Activated naive CD8-positive, alpha-beta T cell treated with anti-CD3 and anti-CD28 coated beads, Interleukin-2, amount 10 ng/mL, durations not matched to agents 7 days and 5 days (primary cell): ENCODE measurements at regions not wholly inside any gene's neighbourhood (a gene's known extent, or its start where the extent isn't known, plus 50 kb on each side); places are given as distances from the start of the nearest gene placed in this dataset.

ENCODE experiments used
- ATAC-seq: fragments of 150-1000 bp; cut with Tn5 transposase; one replicate; pipeline ENCODE4 v1.10.0; 2021; ENCODE audit warnings: low read depth, moderate library complexity
- POLR2A ChIA-PET: fragments of 350-600 bp; sonication (Branson Sonifier 250); formaldehyde crosslinking; loops from one replicate; lab custom pipeline; 2021; ENCODE audit warnings: antibody characterized with exemption; lab: Charles Lee
- DNase-seq: peaks from one replicate; pipeline ENCODE4 v3.0.0; 2021
- H3K27ac Mint-ChIP-seq: one replicate; pipeline ENCODE4 v1.8.0; 2022; ENCODE audit warnings: mild to moderate bottlenecking, mixed read lengths
- H3K27me3 Mint-ChIP-seq: one replicate; pipeline ENCODE4 v1.8.0; 2022; ENCODE audit warnings: mild to moderate bottlenecking, moderate library complexity, mixed read lengths
- H3K36me3 Mint-ChIP-seq: one replicate; pipeline ENCODE4 v1.8.0; 2021; ENCODE audit warnings: mild to moderate bottlenecking, mixed read lengths
- H3K4me1 Mint-ChIP-seq: one replicate; pipeline ENCODE4 v1.8.0; 2021; ENCODE audit warnings: mixed read lengths
- H3K4me3 Mint-ChIP-seq: one replicate; pipeline ENCODE4 v1.8.0; 2022; ENCODE audit warnings: mild to moderate bottlenecking, moderate library complexity, mixed read lengths
- H3K9me3 Mint-ChIP-seq: one replicate; pipeline ENCODE4 v1.8.0; 2021; ENCODE audit warnings: mixed read lengths

DNA sequence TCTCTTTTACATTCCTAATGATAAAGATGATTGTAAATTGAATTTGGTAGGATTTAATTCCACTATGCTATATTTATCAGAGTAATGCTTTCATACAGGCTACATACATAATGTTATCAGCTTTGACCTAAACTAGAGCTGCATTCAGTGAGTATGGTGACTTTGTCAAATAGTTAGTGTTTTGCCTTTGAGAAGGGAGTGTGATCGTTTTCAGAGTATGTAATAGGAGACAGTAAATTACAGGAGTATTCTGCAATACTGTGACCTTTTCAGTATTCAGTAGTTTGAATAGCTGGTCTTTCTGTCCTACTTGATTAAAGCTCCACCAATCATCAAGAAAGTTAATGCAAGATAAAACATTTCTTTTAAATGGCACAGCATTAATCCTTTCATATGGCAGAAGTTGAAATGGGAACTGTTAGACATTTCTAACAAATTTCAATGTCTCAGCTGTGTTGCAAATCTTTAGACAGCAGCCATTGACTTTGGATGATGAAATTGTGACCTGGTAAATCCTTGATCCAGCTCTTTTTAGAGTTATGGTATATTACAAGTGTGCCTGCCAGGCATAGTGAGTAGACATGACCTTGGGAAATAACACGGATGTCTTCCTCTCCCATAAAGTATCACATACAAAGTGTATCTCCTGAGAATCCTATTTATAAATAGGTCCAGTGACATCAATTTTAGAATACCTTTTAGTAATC is 455.3 kb downstream of the KCTD8 start:
- H3K4me1 Mint-ChIP-seq: no peaks in the 10 kb centered on the region
- no peak for ATAC-seq
- H3K36me3 Mint-ChIP-seq: no peaks in the 10 kb centered on the region
- H3K27ac Mint-ChIP-seq: no peak overlapping the region
- no peak for DNase-seq
- no peak overlapping the region for H3K4me3 Mint-ChIP-seq
- POLR2A ChIA-PET: no interaction called here
- peaks cover 2% of the 10 kb centered on the region for H3K9me3 Mint-ChIP-seq
- no peaks in the 10 kb centered on the region for H3K27me3 Mint-ChIP-seq

GRCh38 chr4:43999669-44000068 is 448.9 kb downstream of the KCTD8 start:
- Mint-ChIP-seq H3K27ac (no peak overlapping the region), H3K9me3 (no peaks in the 10 kb centered on the region), H3K36me3 (no peaks in the 10 kb centered on the region), H3K27me3 (no peaks in the 10 kb centered on the region), H3K4me3 (no peak overlapping the region), H3K4me1 (no peaks in the 10 kb centered on the region)
- DNase-seq (no peak), ATAC-seq (no peak)
- POLR2A ChIA-PET: no interaction called here

GRCh38 chr4:44002368-44002767 is 446.2 kb downstream of the KCTD8 start:
- Mint-ChIP-seq H3K27ac (no peak overlapping the region), H3K36me3 (no peaks in the 10 kb centered on the region), H3K4me3 (no peak overlapping the region), H3K9me3 (no peaks in the 10 kb centered on the region), H3K27me3 (no peaks in the 10 kb centered on the region), H3K4me1 (no peaks in the 10 kb centered on the region)
- POLR2A ChIA-PET: no interaction called here
- DNase-seq (no peak), ATAC-seq (no peak)

GRCh38 chr4:44016570-44017421 is 431.8 kb downstream of the KCTD8 start:
- no peaks in the 10 kb centered on the region for H3K9me3 Mint-ChIP-seq
- H3K4me3 Mint-ChIP-seq: no peak overlapping the region
- ATAC-seq (no peak), DNase-seq (no peak)
- no peak overlapping the region for H3K27ac Mint-ChIP-seq
- H3K27me3 Mint-ChIP-seq: no peaks in the 10 kb centered on the region
- no peaks in the 10 kb centered on the region for H3K4me1 Mint-ChIP-seq
- H3K36me3 Mint-ChIP-seq: no peaks in the 10 kb centered on the region
- POLR2A ChIA-PET: no interaction called here

DNA sequence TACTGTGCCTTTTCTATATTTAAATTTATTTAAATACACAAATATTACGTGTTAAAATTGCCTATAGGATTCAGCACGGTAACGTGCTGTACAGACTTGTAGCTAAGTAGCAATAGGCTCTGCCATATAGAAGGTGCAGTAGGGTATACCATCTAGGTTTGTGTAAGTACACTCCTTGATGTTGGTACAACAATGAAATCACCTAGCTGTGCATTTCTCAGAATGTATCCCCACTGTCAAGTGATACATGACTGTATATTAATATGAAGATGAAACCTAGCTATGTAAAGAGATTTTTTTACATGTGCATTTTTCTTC is 431.2 kb downstream of the KCTD8 start:
- Mint-ChIP-seq H3K36me3 (no peaks in the 10 kb centered on the region), H3K27me3 (no peaks in the 10 kb centered on the region), H3K27ac (no peak overlapping the region), H3K4me1 (no peaks in the 10 kb centered on the region), H3K9me3 (no peaks in the 10 kb centered on the region), H3K4me3 (no peak overlapping the region)
- no peak for ATAC-seq
- POLR2A ChIA-PET: no interaction called here
- DNase-seq: no peak

- DNase-seq: no peak
- POLR2A ChIA-PET: no interaction called here
- no peak for ATAC-seq
- Mint-ChIP-seq H3K36me3 (no peaks in the 10 kb centered on the region), H3K4me3 (no peak overlapping the region), H3K4me1 (no peaks in the 10 kb centered on the region), H3K27ac (no peak overlapping the region), H3K9me3 (no peaks in the 10 kb centered on the region), H3K27me3 (no peaks in the 10 kb centered on the region)
Observed at GRCh38 chr4:44019721-44020120, 428.9 kb downstream of the KCTD8 start.

DNA sequence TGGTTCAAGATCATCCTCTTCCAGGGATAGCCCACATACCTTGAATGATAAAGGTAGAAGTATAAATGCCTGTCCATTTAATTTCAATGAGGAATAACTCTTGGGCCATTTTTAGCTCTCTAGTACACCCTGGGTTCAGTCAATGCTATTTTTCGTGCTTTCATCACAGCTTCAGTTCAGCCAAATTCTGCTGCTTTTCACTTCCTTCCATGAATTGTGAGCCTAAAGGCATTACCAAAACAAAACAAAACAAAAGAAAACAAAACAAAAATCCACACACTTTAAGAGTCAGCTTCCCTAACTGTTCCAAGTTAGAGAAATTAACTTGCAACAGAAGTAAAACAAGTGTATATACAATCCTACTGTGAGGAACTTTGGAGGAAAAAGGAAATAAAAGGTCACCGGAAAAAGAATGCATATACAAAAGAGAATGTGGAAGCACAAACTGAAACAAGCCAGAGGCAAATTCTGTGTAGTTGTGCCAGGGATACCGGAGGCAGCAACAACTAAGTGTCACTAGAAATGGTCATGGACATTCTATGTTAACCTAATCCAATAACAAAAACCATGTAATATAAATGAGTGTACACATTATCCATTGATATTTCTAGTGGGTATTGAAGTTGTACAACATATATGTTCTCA is 423.1 kb downstream of the KCTD8 start:
- POLR2A ChIA-PET: no interaction called here
- Mint-ChIP-seq H3K27ac (no peak overlapping the region), H3K4me1 (no peaks in the 10 kb centered on the region), H3K4me3 (no peak overlapping the region), H3K36me3 (no peaks in the 10 kb centered on the region), H3K27me3 (no peaks in the 10 kb centered on the region), H3K9me3 (no peaks in the 10 kb centered on the region)
- ATAC-seq: no peak
- no peak for DNase-seq

DNA sequence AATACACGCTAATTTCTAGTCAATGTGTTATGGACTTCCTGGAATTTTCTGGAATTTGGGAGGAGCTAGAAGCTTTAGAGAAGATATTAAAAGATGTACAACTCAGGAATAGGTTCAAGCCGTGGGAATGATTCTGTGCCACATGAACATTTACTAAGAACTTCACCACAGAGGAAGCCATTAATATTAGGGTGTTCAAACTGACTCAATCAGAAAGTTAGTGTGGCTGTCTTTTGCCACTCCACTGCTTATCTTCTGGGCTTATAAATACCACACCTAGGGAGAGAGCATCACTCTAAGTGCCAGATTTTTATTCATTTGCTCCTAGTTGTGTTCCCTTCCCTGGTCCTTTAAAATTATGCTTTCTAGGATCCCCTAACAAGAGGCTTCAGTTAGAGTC is 409.8 kb downstream of the KCTD8 start:
- H3K27ac Mint-ChIP-seq: no peak overlapping the region
- H3K36me3 Mint-ChIP-seq: no peaks in the 10 kb centered on the region
- no peaks in the 10 kb centered on the region for H3K27me3 Mint-ChIP-seq
- POLR2A ChIA-PET: no interaction called here
- ATAC-seq: no peak
- H3K4me1 Mint-ChIP-seq: no peaks in the 10 kb centered on the region
- H3K4me3 Mint-ChIP-seq: no peak overlapping the region
- no peaks in the 10 kb centered on the region for H3K9me3 Mint-ChIP-seq
- no peak for DNase-seq

GRCh38 chr4:44046491-44046890 is 402.1 kb downstream of the KCTD8 start:
- no peak for ATAC-seq
- H3K4me3 Mint-ChIP-seq: no peak overlapping the region
- H3K27ac Mint-ChIP-seq: no peak overlapping the region
- no peaks in the 10 kb centered on the region for H3K4me1 Mint-ChIP-seq
- H3K27me3 Mint-ChIP-seq: no peaks in the 10 kb centered on the region
- POLR2A ChIA-PET: no interaction called here
- no peaks in the 10 kb centered on the region for H3K36me3 Mint-ChIP-seq
- peaks cover 3% of the 10 kb centered on the region for H3K9me3 Mint-ChIP-seq
- no peak for DNase-seq

DNA sequence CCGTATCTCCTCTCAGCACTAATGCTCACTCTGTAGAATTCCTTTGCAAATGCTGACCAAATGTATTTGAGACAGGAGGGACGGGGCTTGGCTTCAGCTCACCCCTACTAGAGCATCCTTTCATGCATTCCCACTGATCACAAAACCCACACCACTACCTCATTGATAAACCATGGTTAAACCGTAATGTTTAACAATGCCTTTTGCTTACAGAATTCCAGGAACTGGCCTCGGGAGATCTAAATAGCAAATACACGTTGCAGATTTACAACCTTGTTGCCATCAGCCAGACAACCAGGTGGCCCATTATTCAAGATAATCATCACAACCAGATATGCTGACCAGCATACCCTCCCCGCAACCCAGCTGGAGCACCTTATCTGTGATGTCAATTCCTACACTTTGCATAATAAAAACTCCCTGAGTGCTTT is 391.9 kb downstream of the KCTD8 start:
- no peaks in the 10 kb centered on the region for H3K27me3 Mint-ChIP-seq

DNA sequence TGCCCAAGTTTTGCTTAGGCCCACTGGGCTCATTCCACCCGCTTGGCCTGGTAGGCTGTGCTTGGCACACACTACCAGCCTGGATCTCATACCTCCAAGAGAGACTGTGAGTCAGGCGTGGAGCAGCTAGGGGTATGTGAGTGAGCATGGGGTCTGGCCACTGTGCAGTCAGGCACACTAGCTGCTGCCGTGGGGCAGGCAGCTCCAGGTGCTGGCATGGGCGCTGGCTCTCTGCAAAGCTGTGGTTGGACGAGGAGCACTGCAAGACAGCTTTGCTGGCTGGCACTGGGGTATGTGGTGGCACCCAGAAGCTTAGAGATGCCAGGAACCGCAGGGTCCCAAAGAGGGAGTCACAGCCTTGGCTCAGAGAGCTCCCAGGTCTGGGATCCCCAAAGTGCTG is 377.8 kb downstream of the KCTD8 start:
- DNase-seq (no peak), ATAC-seq (no peak)
- H3K36me3 Mint-ChIP-seq: no peaks in the 10 kb centered on the region
- H3K27ac Mint-ChIP-seq: no peak overlapping the region
- no peak overlapping the region for H3K4me3 Mint-ChIP-seq
- no peaks in the 10 kb centered on the region for H3K27me3 Mint-ChIP-seq
- POLR2A ChIA-PET: no interaction called here
- H3K9me3 Mint-ChIP-seq: no peaks in the 10 kb centered on the region
- no peaks in the 10 kb centered on the region for H3K4me1 Mint-ChIP-seq

More for the DNA sequence above, 391.9 kb downstream of the KCTD8 start:
- Mint-ChIP-seq H3K4me3 (no peak overlapping the region), H3K36me3 (no peaks in the 10 kb centered on the region), H3K4me1 (no peaks in the 10 kb centered on the region), H3K27ac (no peak overlapping the region), H3K9me3 (no peaks in the 10 kb centered on the region)
- ATAC-seq (no peak), DNase-seq (no peak)
- POLR2A ChIA-PET: no interaction called here

- Mint-ChIP-seq H3K27me3 (no peaks in the 10 kb centered on the region), H3K9me3 (no peaks in the 10 kb centered on the region), H3K4me1 (no peaks in the 10 kb centered on the region), H3K27ac (no peak overlapping the region), H3K4me3 (no peak overlapping the region), H3K36me3 (no peaks in the 10 kb centered on the region)
- POLR2A ChIA-PET: no interaction called here
- DNase-seq: no peak
- ATAC-seq: no peak
Observed at GRCh38 chr4:44071959-44072955, 376.4 kb downstream of the KCTD8 start.

DNA sequence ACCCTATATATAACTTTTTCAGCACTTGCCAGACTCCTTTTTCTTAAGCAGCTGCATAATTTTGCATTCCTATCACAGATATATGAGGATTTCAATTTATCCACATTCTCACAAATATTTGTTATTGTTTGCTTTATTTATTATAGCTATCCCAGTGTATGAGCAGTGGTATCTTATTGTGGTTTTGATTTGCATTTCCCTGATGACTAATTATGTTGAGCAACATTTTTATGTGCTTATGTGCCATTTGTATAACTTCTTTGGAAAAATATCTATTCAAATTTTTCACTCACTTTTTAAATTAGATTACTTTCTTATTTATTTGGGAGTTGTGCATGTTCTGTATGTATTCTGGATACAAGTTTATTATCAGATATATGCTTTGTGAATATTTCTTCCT is 361.9 kb downstream of the KCTD8 start:
- H3K36me3 Mint-ChIP-seq: no peaks in the 10 kb centered on the region
- no peaks in the 10 kb centered on the region for H3K4me1 Mint-ChIP-seq
- DNase-seq: no peak
- ATAC-seq: no peak
- peaks cover 8% of the 10 kb centered on the region for H3K9me3 Mint-ChIP-seq
- H3K27me3 Mint-ChIP-seq: no peaks in the 10 kb centered on the region
- no peak overlapping the region for H3K27ac Mint-ChIP-seq
- POLR2A ChIA-PET: no interaction called here
- H3K4me3 Mint-ChIP-seq: no peak overlapping the region
